DMS114 treated with DMSO at 0.1 percent for 48 hours (cell line): ENCODE measurements at regions not wholly inside any gene's neighbourhood (a gene's known extent, or its start where the extent isn't known, plus 50 kb on each side); places are given as distances from the start of the nearest gene placed in this dataset.

Source experiments
- DNase-seq: peaks from one replicate; lab custom pipeline; 2025; ENCODE audit not compliant: unreplicated experiment; lab: John Stamatoyannopoulos, UW

DNA sequence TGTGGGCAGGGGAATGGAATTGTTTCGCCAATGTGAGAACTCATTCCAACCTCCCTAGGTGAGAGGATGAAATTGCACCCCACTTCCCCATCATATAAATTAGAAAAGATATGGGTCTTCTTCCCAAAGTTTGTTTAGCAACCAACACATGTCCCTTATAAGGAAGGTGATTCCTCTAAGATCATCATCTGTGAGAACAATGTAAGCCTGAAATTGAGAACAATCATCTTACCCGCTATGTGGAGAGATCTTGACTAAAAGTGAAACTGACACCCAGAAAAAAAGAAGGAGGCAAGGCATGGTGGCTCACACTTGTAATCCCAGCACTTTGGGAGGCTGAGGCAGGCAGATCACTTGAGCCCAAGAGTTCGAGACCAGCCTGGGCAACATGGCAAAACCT, 173.2 kb upstream of the HMGA2 start:
- no peak for DNase-seq

- DNase-seq, result no peak
Measured at GRCh38 chr12:65653321-65653720, 171.0 kb upstream of the HMGA2 start.

GRCh38 chr12:65653946-65654629, 170.2 kb upstream of the HMGA2 start:
- no peak for DNase-seq

DNA sequence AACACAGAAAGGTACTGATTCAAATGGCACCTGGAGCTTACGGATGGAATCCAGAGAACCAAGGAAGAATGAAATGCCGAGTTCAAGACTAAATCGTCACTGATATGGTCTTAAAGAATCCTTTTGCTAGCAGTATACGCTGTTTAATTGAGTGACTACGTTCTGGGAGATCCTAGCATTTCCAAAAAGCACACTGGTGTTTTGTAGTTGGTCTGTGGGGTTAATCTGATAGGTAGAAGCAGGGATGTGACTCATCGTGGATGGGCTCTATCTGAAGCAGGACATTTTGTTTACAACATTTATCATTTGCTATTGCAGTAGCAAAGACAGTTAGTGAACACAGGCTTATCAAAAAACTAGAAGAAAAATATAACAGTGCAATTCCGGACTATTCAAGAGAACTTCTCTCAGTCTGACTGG, 169.2 kb upstream of the HMGA2 start:
- no peak for DNase-seq

DNA sequence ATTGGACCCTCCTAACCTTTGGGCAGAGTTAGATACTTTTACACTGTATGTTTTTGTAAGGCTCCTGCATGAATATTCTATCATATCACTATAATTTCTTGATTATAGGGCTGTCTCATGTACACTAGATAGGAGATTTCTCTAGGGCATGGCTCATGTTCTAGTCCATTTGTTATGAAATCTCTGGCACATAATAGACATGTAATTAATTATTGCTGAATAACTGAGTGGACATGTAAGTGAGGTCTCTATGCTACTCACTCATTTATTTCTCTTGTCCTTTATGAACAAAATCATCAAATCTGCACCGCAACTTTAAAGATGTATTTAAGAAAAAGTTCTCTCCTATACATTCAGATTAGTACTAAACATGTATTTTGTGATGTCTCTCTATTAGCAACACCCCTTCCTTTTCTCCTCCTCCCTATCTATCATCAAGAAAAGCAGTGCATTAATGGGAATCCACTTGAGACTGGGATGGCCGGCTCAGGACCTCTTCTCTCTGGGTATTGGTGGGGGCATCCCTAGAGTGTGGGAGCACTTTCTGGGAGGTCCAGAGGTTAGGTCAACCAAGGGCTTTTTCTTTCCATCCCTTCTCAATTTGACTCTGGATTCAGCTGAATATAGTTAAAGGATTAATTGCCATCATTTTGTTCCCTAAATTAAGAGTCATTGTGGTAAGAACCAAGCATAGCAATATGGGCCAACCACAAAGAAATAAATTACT, 168.0 kb upstream of the HMGA2 start:
- no peak for DNase-seq

GRCh38 chr12:65656891-65657351, 167.4 kb upstream of the HMGA2 start:
- no peak for DNase-seq

DNA sequence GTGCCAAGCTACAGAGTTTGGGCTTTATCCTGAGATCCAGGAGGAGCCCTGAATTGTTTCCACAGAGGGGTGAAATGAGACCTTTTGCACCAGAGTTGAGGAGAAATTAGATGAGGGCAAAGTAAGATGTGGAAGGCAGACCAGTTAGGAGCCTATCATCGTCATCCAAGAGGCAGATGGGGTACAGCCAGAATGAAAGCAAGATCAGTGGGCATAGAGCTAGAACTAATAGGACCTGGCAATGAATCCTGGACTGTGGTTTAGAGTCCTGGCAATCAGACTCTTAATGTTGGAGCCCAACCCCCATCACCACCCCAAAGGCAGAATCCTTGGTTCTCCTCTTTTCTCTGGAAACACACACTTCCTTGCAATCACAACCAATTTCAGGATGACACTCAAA, 166.6 kb upstream of the HMGA2 start:
- DNase-seq, result no peak

- DNase-seq, result no peak
Measured at GRCh38 chr12:65658360-65658759, 165.9 kb upstream of the HMGA2 start.

GRCh38 chr12:65659681-65660080, 164.6 kb upstream of the HMGA2 start:
- DNase-seq, result no peak

- DNase-seq, result no peak
Measured at GRCh38 chr12:65660096-65660495, 164.2 kb upstream of the HMGA2 start.

- DNase-seq, result no peak
Measured at GRCh38 chr12:65660836-65661235, 163.4 kb upstream of the HMGA2 start.

DNA sequence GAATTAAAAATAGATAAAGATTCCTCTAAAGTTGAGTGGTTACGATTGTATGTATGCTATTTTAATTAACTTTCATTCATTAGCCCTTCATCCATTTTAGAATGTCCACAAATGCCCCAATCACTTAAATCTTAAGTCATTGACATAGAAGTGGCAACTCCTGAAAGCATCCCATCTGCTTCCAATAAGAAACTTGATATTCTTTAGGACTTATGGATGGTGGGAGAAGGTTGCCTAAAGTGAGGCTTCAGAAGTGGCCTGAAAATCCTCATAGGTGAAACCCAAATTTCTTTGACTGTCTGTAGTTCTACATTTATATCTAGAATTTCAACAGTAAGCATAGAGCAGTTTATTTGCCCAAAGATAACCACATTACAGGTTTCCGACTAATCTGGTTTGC, 161.7 kb upstream of the HMGA2 start:
- no peak for DNase-seq

DNA sequence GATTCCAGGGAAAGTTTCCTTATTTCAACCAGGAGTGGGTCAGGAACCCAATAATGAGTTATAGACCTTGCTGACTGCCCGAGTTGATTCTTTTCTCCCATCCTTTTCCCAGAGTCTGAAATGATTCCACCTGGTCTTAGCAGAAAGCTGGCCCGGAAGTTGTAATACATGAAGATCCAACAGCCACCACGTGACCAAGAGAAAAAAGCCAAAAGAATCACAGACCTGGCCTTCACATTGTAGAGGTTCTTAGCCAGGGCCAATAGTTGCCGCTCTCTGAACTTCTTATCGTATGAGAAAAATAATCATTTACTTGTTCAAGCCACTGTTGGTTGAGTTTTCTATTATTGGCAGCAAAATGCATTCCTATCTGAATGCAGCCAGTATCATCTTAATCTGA, 161.2 kb upstream of the HMGA2 start:
- DNase-seq, result no peak

- DNase-seq, result no peak
Measured at GRCh38 chr12:65663648-65664047, 160.6 kb upstream of the HMGA2 start.

- DNase-seq, result no peak
Measured at GRCh38 chr12:65664715-65665250, 159.5 kb upstream of the HMGA2 start.

- DNase-seq, result no peak
Measured at GRCh38 chr12:65665817-65666216, 158.5 kb upstream of the HMGA2 start.

DNA sequence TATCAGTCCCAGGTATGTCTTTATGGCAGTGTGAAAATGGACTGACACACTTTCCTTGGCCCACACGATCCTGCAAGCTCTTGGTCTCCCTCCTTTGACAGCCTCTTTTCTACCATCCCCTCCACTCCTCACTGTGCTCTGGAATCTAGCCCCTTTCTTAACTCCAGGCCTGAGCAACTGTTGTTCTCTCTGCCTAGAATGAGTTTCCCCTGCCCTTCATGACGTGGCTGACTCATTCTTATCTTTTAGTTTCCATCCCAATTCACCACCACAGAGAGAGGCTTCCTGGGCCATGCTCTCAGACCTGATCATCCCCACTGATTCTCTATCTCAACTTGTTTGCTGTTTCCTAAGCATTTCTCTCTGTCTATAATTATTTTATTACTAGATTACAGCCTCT, 157.4 kb upstream of the HMGA2 start:
- DNase-seq, result no peak

GRCh38 chr12:65667932-65668331, 156.4 kb upstream of the HMGA2 start:
- no peak for DNase-seq

GRCh38 chr12:65668981-65669695, 155.1 kb upstream of the HMGA2 start:
- DNase-seq, result no peak

DNA sequence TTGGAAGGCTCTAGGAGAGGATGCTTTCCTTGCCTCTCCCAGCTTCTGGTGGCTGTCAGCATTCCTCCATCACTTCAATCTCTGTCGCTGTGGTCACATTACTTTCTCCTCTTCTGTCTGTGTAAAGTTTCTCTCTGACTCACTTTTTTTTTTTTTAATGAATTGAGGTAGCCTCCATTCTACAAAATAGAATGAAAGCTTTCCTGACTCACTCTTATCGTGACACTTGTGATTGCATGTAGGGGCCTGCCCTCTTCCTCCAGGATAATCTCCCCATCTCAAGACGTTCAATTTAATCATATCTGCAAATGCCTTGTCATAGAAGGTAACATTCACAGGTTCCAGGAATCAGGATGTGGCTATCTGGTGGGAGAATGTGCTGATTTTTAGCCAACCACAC, 153.5 kb upstream of the HMGA2 start:
- DNase-seq, result no peak

DNA sequence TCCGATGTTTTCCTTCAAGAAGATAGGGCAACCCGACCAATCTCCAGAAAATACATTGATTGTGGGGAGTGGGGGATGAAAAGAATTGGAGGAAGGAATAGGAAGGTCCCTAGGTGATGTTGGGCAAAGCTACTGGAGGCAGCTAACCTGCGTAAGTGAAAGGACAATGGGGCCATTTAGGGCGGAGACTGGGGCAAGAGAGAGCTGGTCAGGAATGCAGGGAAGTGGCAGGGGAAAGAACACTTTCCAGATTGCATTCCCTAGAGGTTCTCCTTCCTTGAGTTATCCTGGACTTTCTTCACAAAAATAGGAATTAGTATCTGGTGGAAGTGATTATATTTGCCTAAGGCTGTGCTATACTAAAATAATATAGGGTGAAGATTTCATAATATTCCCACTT, 151.8 kb upstream of the HMGA2 start:
- DNase-seq, result no peak

DNA sequence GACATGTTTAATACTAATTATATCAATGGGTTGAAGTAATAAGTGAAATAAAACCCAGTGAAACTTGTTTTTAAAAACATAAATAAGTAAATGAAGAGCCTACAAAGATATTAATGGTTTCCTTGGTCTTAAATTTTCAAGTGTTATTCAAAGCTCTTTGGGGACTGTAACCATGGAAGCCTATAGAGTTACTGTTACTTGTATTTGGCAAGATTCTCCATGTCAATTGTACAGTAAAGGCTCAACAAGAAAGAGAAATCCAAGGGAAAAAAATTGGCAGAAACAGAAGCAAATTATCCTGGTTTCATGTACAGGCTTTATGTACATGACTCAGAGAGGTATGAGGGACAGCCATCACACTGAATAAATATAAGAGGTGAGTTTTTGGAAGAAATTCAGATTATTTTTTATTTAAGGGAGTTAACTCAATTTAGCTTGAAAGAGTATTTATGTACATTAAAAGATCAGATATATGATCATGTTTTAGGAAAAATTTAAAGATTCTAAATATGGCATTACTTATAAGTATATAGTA, 151.1 kb upstream of the HMGA2 start:
- DNase-seq, result no peak
